ENCODE measurements at regions not wholly inside any gene's neighbourhood (a gene's known extent, or its start where the extent isn't known, plus 50 kb on each side); places are given as distances from the start of the nearest gene placed in this dataset.

DNA sequence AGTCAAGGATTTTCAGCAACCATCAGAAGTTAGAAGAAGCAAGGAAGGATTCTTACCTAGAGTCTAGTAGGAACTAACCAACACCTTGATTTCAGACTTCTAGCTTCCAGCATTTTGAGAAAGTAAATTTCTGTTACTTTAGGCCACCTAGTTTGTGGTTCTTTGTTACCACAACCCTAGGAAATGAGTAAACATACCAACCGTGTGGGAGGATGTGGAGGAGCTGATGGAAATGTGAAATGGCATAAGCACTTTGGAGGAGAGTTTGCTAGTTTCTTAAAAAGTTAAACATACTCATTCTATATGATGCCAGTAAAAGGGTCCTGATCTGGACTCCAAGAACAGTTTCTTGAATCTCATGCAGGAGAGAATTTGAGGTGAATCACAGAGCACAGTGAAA lies 679.4 kb downstream of the PDHA2 start:
- intact Hi-C loops (cut with micrococcal nuclease) = no loop called here
- no peaks in the 10 kb centered on the region for H3K27me3 ChIP-seq (ENCODE audit: insufficient read depth, low read length)
- H3K79me2 ChIP-seq (ENCODE audit: insufficient read depth, low read length) = no peaks in the 10 kb centered on the region
- BruUV-seq (replicated peaks) = no TSS peak
- H4K20me1 ChIP-seq (ENCODE audit: insufficient read depth) = no peaks in the 10 kb centered on the region
- ChIA-PET CTCF (no interaction called here), POLR2A (no interaction called here), RAD21 (ENCODE audit: low non-redundant PET in 1 of 2, low total read pairs in 2 of 2, uncharacterized antibody in 2 of 2, unreplicated experiment in 2 of 2) (no interaction called here)
- no peak overlapping the region for H3K27ac ChIP-seq (ENCODE audit: low read depth, low read length)
- H2AFZ ChIP-seq (ENCODE audit: low read depth, low read length, poor library complexity, severe bottlenecking) = no peak overlapping the region
- no peaks in the 10 kb centered on the region for H3K4me1 ChIP-seq (ENCODE audit: control insufficient read depth in 1 of 2, insufficient read depth in 2 of 2, low read length in 2 of 2)
- no peak for TF ChIP-seq ELF1 (IDR thresholded peaks at IDR 0.05; ENCODE audit: borderline replicate concordance, low read depth)
- TF ChIP-seq, protein P1, sequence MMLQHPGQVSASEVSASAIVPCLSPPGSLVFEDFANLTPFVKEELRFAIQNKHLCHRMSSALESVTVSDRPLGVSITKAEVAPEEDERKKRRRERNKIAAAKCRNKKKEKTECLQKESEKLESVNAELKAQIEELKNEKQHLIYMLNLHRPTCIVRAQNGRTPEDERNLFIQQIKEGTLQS (IDR thresholded peaks at IDR 0.05) = no peak
- TF ChIP-seq FOSL1 (IDR thresholded peaks at IDR 0.05; ENCODE audit: low read depth) = no peak
- TF ChIP-seq SRF (IDR thresholded peaks at IDR 0.05; ENCODE audit: low read depth) = no peak
- no peak for TF ChIP-seq POLR2A (IDR thresholded peaks at IDR 0.05; ENCODE audit: borderline replicate concordance, extremely low read depth, insufficient read depth, insufficient read length)
- TF ChIP-seq JUND (IDR thresholded peaks at IDR 0.05) = no peak
- TF ChIP-seq, protein P2, sequence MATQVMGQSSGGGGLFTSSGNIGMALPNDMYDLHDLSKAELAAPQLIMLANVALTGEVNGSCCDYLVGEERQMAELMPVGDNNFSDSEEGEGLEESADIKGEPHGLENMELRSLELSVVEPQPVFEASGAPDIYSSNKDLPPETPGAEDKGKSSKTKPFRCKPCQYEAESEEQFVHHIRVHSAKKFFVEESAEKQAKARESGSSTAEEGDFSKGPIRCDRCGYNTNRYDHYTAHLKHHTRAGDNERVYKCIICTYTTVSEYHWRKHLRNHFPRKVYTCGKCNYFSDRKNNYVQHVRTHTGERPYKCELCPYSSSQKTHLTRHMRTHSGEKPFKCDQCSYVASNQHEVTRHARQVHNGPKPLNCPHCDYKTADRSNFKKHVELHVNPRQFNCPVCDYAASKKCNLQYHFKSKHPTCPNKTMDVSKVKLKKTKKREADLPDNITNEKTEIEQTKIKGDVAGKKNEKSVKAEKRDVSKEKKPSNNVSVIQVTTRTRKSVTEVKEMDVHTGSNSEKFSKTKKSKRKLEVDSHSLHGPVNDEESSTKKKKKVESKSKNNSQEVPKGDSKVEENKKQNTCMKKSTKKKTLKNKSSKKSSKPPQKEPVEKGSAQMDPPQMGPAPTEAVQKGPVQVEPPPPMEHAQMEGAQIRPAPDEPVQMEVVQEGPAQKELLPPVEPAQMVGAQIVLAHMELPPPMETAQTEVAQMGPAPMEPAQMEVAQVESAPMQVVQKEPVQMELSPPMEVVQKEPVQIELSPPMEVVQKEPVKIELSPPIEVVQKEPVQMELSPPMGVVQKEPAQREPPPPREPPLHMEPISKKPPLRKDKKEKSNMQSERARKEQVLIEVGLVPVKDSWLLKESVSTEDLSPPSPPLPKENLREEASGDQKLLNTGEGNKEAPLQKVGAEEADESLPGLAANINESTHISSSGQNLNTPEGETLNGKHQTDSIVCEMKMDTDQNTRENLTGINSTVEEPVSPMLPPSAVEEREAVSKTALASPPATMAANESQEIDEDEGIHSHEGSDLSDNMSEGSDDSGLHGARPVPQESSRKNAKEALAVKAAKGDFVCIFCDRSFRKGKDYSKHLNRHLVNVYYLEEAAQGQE (IDR thresholded peaks at IDR 0.05; ENCODE audit: low read depth) = no peak
- TF ChIP-seq RAD21 (IDR thresholded peaks at IDR 0.05; ENCODE audit: low read depth) = no peak
- TF ChIP-seq, protein P3, sequence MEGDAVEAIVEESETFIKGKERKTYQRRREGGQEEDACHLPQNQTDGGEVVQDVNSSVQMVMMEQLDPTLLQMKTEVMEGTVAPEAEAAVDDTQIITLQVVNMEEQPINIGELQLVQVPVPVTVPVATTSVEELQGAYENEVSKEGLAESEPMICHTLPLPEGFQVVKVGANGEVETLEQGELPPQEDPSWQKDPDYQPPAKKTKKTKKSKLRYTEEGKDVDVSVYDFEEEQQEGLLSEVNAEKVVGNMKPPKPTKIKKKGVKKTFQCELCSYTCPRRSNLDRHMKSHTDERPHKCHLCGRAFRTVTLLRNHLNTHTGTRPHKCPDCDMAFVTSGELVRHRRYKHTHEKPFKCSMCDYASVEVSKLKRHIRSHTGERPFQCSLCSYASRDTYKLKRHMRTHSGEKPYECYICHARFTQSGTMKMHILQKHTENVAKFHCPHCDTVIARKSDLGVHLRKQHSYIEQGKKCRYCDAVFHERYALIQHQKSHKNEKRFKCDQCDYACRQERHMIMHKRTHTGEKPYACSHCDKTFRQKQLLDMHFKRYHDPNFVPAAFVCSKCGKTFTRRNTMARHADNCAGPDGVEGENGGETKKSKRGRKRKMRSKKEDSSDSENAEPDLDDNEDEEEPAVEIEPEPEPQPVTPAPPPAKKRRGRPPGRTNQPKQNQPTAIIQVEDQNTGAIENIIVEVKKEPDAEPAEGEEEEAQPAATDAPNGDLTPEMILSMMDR (IDR thresholded peaks at IDR 0.05 in 2 of 3, conservative IDR thresholded peaks at IDR 0.05 in 1 of 3; ENCODE audit: borderline replicate concordance in 1 of 3, insufficient read depth in 1 of 3, low read depth in 2 of 3, low read length in 2 of 3) = no peak
- no peak for TF ChIP-seq TCF7L2 (IDR thresholded peaks at IDR 0.05; ENCODE audit: borderline replicate concordance, extremely low read depth, insufficient read depth, insufficient read length)
- no peak for TF ChIP-seq EZH2 (IDR thresholded peaks at IDR 0.05)
- ATAC-seq = no peak
- no peak for DNase-seq (ENCODE audit: low read depth, low spot score)
- H3K9me2 ChIP-seq (ENCODE audit: insufficient read depth) = no peaks in the 10 kb centered on the region
- no peaks in the 10 kb centered on the region for H3K9me3 ChIP-seq (ENCODE audit: control insufficient read depth in 1 of 2, insufficient read depth in 1 of 2, low read depth in 1 of 2, low read length in 2 of 2)
- no peak overlapping the region for H3K9ac ChIP-seq (ENCODE audit: low read length)
- H3K36me3 ChIP-seq (ENCODE audit: control insufficient read depth in 1 of 2, insufficient read depth in 2 of 2, low read length in 2 of 2) = no peaks in the 10 kb centered on the region
- no peak overlapping the region for H3K4me3 ChIP-seq (replicated peaks in 1 of 2; ENCODE audit: low read depth in 1 of 2, low read length in 2 of 2)
- H3K4me2 ChIP-seq (ENCODE audit: low read length) = no peak overlapping the region
